Bronchial epithelial cell (primary cell): ENCODE measurements at regions not wholly inside any gene's neighbourhood (a gene's known extent, or its start where the extent isn't known, plus 50 kb on each side); places are given as distances from the start of the nearest gene placed in this dataset.

Experiments used
- DNase-seq: peaks from one replicate; pipeline ENCODE4 v3.0.0-alpha.2; 2010; ENCODE audit warnings: low read depth
- FAIRE-seq: peaks from 2 replicates; lab custom pipeline; 2011; peaks lifted over from hg19 to GRCh38; lab: Jason Lieb, UNC
- H3K27me3 ChIP-seq: 2 replicates; pipeline ENCODE4 v1.5.1; 2011; ENCODE audit warnings: low read length; ENCODE audit not compliant: control insufficient read depth, insufficient read depth
- H3K36me3 ChIP-seq: 2 replicates; pipeline ENCODE4 v1.5.1; 2011; ENCODE audit warnings: low read length; ENCODE audit not compliant: control insufficient read depth, insufficient read depth
- H3K4me3 ChIP-seq: 2 replicates; pipeline ENCODE4 v1.5.1; 2011; ENCODE audit warnings: mild to moderate bottlenecking, low read depth, low read length, control low read depth
- CTCF ChIP-seq: IDR thresholded peaks from 2 replicates; pipeline ENCODE4 v1.5.1; 2011; ENCODE audit warnings: mild to moderate bottlenecking, moderate library complexity, low read length, control low read depth, inconsistent platforms; ENCODE audit not compliant: insufficient read depth, severe bottlenecking

DNA sequence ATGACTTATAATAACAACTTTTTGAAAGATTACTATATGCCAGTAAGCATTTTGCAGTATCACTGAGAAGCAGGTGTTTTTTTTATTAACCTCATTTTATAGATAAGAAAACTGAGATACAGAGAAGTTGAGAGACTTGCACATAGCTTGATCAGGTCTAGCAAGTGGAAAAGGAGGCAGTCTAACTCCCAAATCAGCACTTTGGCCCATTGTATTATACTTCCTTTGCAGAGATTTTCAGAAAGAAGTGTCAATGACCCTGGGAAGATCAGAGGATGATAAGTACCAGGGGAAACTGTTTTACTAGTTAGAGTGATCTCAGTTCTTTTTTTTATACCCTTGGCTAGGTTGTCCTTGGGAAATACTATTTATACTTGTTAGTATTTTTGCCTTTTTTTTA, 358.7 kb downstream of the SQOR start:
- DNase-seq = no peak
- TF ChIP-seq CTCF = no peak
- H3K36me3 ChIP-seq = no peaks in the 10 kb centered on the region
- no peaks in the 10 kb centered on the region for H3K27me3 ChIP-seq
- FAIRE-seq = no peak
- no peak overlapping the region for H3K4me3 ChIP-seq

- no peak for FAIRE-seq
- no peak for TF ChIP-seq CTCF
- H3K27me3 ChIP-seq = no peaks in the 10 kb centered on the region
Observed at GRCh38 chr15:45995800-45996199, 361.0 kb downstream of the SQOR start.

GRCh38 chr15:46014532-46014931, 379.7 kb downstream of the SQOR start:
- no peaks in the 10 kb centered on the region for H3K27me3 ChIP-seq
- no peak overlapping the region for H3K4me3 ChIP-seq
- FAIRE-seq (no peak), DNase-seq (no peak)
- no peak for TF ChIP-seq CTCF
- no peaks in the 10 kb centered on the region for H3K36me3 ChIP-seq

More at GRCh38 chr15:45995800-45996199, 361.0 kb downstream of the SQOR start:
- DNase-seq = no peak
- Histone ChIP-seq H3K36me3 (no peaks in the 10 kb centered on the region), H3K4me3 (no peak overlapping the region)

GRCh38 chr15:46034755-46035154, 399.9 kb downstream of the SQOR start:
- DNase-seq = no peak
- no peak for TF ChIP-seq CTCF
- H3K36me3 ChIP-seq = no peaks in the 10 kb centered on the region

DNA sequence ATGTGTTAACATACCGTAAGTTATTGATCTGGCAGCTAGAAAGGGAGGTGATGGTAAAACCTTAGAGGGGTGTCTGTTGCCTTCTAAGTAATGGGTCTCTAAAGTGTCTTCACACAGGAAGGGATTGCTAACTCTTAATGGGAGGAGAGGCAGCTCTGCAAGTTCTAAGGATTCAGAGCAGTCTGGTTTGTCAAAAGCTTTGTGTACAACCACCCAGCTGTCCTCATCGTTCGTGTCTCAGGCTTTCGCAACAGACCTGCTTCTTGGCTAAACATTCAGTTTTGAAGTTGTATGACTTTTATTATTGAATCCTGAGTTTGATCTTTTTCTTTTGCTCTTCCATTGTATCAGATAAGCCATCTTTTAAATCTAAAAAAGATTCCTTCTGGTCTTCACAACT, 404.9 kb downstream of the SQOR start:
- no peaks in the 10 kb centered on the region for H3K36me3 ChIP-seq
- FAIRE-seq = no peak
- no peaks in the 10 kb centered on the region for H3K27me3 ChIP-seq
- no peak for TF ChIP-seq CTCF
- no peak for DNase-seq
- no peak overlapping the region for H3K4me3 ChIP-seq

More at GRCh38 chr15:46034755-46035154, 399.9 kb downstream of the SQOR start:
- Histone ChIP-seq H3K27me3 (no peaks in the 10 kb centered on the region), H3K4me3 (no peak overlapping the region)
- no peak for FAIRE-seq

- DNase-seq (no peak), FAIRE-seq (no peak)
- H3K27me3 ChIP-seq = no peaks in the 10 kb centered on the region
- H3K4me3 ChIP-seq = no peak overlapping the region
- H3K36me3 ChIP-seq = no peaks in the 10 kb centered on the region
- no peak for TF ChIP-seq CTCF
Observed at GRCh38 chr15:46041905-46042304, 407.1 kb downstream of the SQOR start.
